CD14-positive monocyte (primary cell): ENCODE measurements at regions not wholly inside any gene's neighbourhood (a gene's known extent, or its start where the extent isn't known, plus 50 kb on each side); places are given as distances from the start of the nearest gene placed in this dataset.

Experiments
- DNase-seq, 3 donors: peaks; one replicate each; pipeline ENCODE4 v3.0.0-alpha.2; 2011 to 2022
- H2AFZ ChIP-seq: 2 replicates; pipeline ENCODE4 v1.6.0; 2012; ENCODE audit warnings: mild to moderate bottlenecking, low read depth, low read length, inconsistent platforms; ENCODE audit not compliant: insufficient read depth, poor library complexity, severe bottlenecking
- H3K27ac ChIP-seq, 2 donors: 1 replicate in 1 of 2; 2 replicates in 1 of 2; pipeline ENCODE4 v1.5.1; 2012 to 2013; ENCODE audit warnings: low read length in 2 of 2, control low read depth in 1 of 2, inconsistent platforms in 1 of 2, low read depth in 1 of 2, mild to moderate bottlenecking in 1 of 2
- H3K27me3 ChIP-seq, 2 donors: one replicate each; pipeline versions ENCODE4 v1.6.0 to v1.6.1; 2011 to 2013; ENCODE audit warnings: low read length in 2 of 2; ENCODE audit not compliant: control insufficient read depth in 2 of 2, insufficient read depth in 2 of 2
- H3K36me3 ChIP-seq, 2 donors: replicated peaks in 1 of 2; 1 replicate in 1 of 2; 2 replicates in 1 of 2; pipeline versions ENCODE4 v1.5.1 to v1.6.1; 2012 to 2013; ENCODE audit warnings: low read length in 2 of 2, control low read depth in 1 of 2, inconsistent platforms in 1 of 2, mild to moderate bottlenecking in 1 of 2; ENCODE audit not compliant: insufficient read depth in 2 of 2, control insufficient read depth in 1 of 2
- H3K4me1 ChIP-seq, 2 donors: 1 replicate in 1 of 2; 2 replicates in 1 of 2; pipeline versions ENCODE4 v1.5.1 to v1.6.1; 2012 to 2013; ENCODE audit warnings: low read length in 2 of 2, control low read depth in 1 of 2, inconsistent platforms in 1 of 2, mild to moderate bottlenecking in 1 of 2, moderate library complexity in 1 of 2; ENCODE audit not compliant: insufficient read depth in 2 of 2, control insufficient read depth in 1 of 2
- H3K4me2 ChIP-seq: replicated peaks from 2 replicates; pipeline ENCODE3; 2012; ENCODE audit warnings: low read length, moderate library complexity, mild to moderate bottlenecking; ENCODE audit not compliant: poor library complexity, severe bottlenecking; ENCODE audit errors: extremely low read depth
- H3K4me3 ChIP-seq, 3 experiments: fragments of 200-600 bp in 1 of 3; sonication (generic) in 1 of 3; replicated peaks in 1 of 3; 1 replicate in 2 of 3; 2 replicates in 1 of 3; pipeline ENCODE4 v1.5.1; 2011 to 2013; ENCODE audit warnings: low read length in 3 of 3, mild to moderate bottlenecking in 3 of 3, control low read depth in 2 of 3, low read depth in 2 of 3, inconsistent platforms in 1 of 3, moderate library complexity in 1 of 3
- H3K79me2 ChIP-seq: 2 replicates; pipeline ENCODE4 v1.6.0; 2012; ENCODE audit warnings: mild to moderate bottlenecking, control low read depth, inconsistent platforms, low read length, moderate library complexity; ENCODE audit not compliant: insufficient read depth
- H3K9ac ChIP-seq: 2 replicates; pipeline ENCODE4 v1.6.0; 2017; ENCODE audit warnings: low read length, mild to moderate bottlenecking; ENCODE audit not compliant: insufficient read depth, poor library complexity, severe bottlenecking
- H3K9me3 ChIP-seq, 2 donors: replicated peaks in 1 of 2; 1 replicate in 1 of 2; 2 replicates in 1 of 2; pipeline versions ENCODE4 v1.5.1 to v1.6.1; 2012 to 2013; ENCODE audit warnings: low read length in 2 of 2, control low read depth in 1 of 2; ENCODE audit not compliant: control insufficient read depth in 1 of 2, insufficient read depth in 1 of 2
- H4K20me1 ChIP-seq: 2 replicates; pipeline ENCODE4 v1.6.0; 2012; ENCODE audit warnings: mild to moderate bottlenecking, low read length, control low read depth, moderate library complexity; ENCODE audit not compliant: insufficient read depth
- H3K27ac Mint-ChIP-seq, 7 donors: one replicate each; pipeline ENCODE4 v1.8.0; 2020; ENCODE audit warnings: mild to moderate bottlenecking in 7 of 7, mixed read lengths in 7 of 7, moderate library complexity in 6 of 7, inconsistent platforms in 2 of 7
- H3K27me3 Mint-ChIP-seq, 3 donors: one replicate each; pipeline ENCODE4 v1.8.0; 2021 to 2022; ENCODE audit warnings: low read depth in 3 of 3, mild to moderate bottlenecking in 3 of 3, mixed read lengths in 3 of 3, moderate library complexity in 3 of 3, inconsistent platforms in 1 of 3
- H3K36me3 Mint-ChIP-seq, 2 donors: one replicate each; pipeline ENCODE4 v1.8.0; 2020; ENCODE audit warnings: mixed read lengths in 2 of 2, inconsistent platforms in 1 of 2, mild to moderate bottlenecking in 1 of 2
- H3K4me1 Mint-ChIP-seq: one replicate; pipeline ENCODE4 v1.8.0; 2020; ENCODE audit warnings: mild to moderate bottlenecking, mixed read lengths
- H3K4me3 Mint-ChIP-seq, 2 donors: one replicate each; pipeline ENCODE4 v1.8.0; 2020; ENCODE audit warnings: mild to moderate bottlenecking in 2 of 2, mixed read lengths in 2 of 2, moderate library complexity in 1 of 2
- H3K9me3 Mint-ChIP-seq, 7 donors: one replicate each; pipeline ENCODE4 v1.8.0; 2020 to 2022; ENCODE audit warnings: mixed read lengths in 7 of 7, mild to moderate bottlenecking in 6 of 7, moderate library complexity in 6 of 7, inconsistent platforms in 2 of 7
- WGBS: methylation state at CpG from one replicate; pipeline ENCODE4 v1.1.5; 2013; ENCODE audit warnings: missing lambda C conversion rate; ENCODE audit not compliant: insufficient coverage; 5-methylcytosine and 5-hydroxymethylcytosine counted together
- intact Hi-C, 2 donors: fragments of 100-400 bp; cut with micrococcal nuclease; formaldehyde crosslinking; loops; one replicate each; pipeline versions ENCODE4 v1.15.0 to v1.15.1; 2023
- TF ChIP-seq, protein P1 (sequence below): fragments of 200-600 bp; IDR thresholded peaks from one replicate; pipeline ENCODE4 v1.8.0; 2022; ENCODE audit warnings: antibody characterized with exemption, mild to moderate bottlenecking

DNA sequence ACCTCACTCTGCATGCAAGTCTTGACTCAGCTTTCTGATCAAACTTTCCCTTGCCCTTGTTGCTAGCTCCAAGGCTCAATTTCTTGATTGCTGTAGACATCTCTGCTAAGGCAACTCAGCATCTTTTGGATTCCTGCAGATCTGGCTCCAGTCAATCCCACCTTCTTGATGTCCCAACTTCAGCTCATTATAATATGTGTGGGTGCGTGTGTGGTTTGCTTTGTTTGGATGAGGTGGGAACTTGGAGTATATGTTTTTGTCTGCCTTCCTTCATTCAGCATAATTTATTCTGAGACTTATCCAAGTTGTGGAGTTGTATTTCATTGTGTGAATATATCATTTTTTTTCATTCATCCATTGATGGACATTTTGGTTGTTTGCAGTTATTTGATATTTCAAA is 364.8 kb upstream of the IGFBP3 start:
- H2AFZ ChIP-seq = no peak overlapping the region
- no peaks in the 10 kb centered on the region for H3K79me2 ChIP-seq
- no peaks in the 10 kb centered on the region for H3K36me3 ChIP-seq
- DNase-seq = no peak
- H3K4me3 ChIP-seq = no peak overlapping the region
- no peaks in the 10 kb centered on the region for H3K4me1 ChIP-seq
- intact Hi-C loops = no loop called here
- H3K27me3 ChIP-seq = no peaks in the 10 kb centered on the region
- TF ChIP-seq, protein P1, sequence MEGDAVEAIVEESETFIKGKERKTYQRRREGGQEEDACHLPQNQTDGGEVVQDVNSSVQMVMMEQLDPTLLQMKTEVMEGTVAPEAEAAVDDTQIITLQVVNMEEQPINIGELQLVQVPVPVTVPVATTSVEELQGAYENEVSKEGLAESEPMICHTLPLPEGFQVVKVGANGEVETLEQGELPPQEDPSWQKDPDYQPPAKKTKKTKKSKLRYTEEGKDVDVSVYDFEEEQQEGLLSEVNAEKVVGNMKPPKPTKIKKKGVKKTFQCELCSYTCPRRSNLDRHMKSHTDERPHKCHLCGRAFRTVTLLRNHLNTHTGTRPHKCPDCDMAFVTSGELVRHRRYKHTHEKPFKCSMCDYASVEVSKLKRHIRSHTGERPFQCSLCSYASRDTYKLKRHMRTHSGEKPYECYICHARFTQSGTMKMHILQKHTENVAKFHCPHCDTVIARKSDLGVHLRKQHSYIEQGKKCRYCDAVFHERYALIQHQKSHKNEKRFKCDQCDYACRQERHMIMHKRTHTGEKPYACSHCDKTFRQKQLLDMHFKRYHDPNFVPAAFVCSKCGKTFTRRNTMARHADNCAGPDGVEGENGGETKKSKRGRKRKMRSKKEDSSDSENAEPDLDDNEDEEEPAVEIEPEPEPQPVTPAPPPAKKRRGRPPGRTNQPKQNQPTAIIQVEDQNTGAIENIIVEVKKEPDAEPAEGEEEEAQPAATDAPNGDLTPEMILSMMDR = no peak
- no peak overlapping the region for H3K4me2 ChIP-seq
- peaks cover 0 to 1% (median 0%) of the 10 kb centered on the region in 3 donors for H3K27me3 Mint-ChIP-seq
- WGBS = no CpG with 5 or more reads among the region's 1 CpG
- no peaks in the 10 kb centered on the region for H3K4me1 Mint-ChIP-seq
- no peak overlapping the region for H3K27ac Mint-ChIP-seq
- no peaks in the 10 kb centered on the region for H3K9me3 ChIP-seq
- no peak overlapping the region for H3K4me3 Mint-ChIP-seq
- H3K36me3 Mint-ChIP-seq = no peaks in the 10 kb centered on the region
- no peaks in the 10 kb centered on the region for H4K20me1 ChIP-seq
- no peak overlapping the region for H3K9ac ChIP-seq
- H3K27ac ChIP-seq = no peak overlapping the region
- peaks cover 0 to 6% (median 5%) of the 10 kb centered on the region in 7 donors for H3K9me3 Mint-ChIP-seq

DNA sequence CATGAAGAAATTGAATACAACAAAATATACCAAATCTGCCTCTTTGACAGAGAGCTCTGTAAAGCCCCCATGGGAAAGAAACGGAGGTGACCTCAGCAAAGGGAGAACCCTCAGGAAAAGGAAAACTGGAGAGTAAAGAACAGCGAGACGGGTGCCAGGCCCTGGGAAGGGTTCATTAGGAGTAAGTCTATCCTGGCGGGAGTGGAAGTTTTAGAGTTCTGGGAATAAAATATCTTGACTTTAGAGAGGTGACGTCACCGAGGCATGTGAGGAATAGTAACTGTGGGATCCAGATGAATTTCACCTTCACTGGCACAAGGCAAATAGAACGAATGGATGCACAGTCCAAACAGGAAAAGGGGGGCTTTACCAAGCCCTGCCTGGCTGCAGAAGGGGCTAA is 362.8 kb upstream of the IGFBP3 start:
- H3K27ac Mint-ChIP-seq = peak overlapping the region in 1 of 7 donors; percentile 6
- no peak overlapping the region for H3K9ac ChIP-seq
- H3K4me3 ChIP-seq = no peak overlapping the region
- peaks cover 0 to 6% (median 5%) of the 10 kb centered on the region in 7 donors for H3K9me3 Mint-ChIP-seq
- H3K27me3 ChIP-seq = no peaks in the 10 kb centered on the region
- TF ChIP-seq, protein P1 = no peak
- no peak overlapping the region for H3K27ac ChIP-seq
- peaks cover 0 to 1% (median 1%) of the 10 kb centered on the region in 3 donors for H3K27me3 Mint-ChIP-seq
- no peaks in the 10 kb centered on the region for H3K4me1 ChIP-seq
- no peak for DNase-seq
- 76% methylated on average over 6 of the region's 7 CpGs for WGBS
- no peaks in the 10 kb centered on the region for H4K20me1 ChIP-seq
- H3K79me2 ChIP-seq = no peaks in the 10 kb centered on the region
- H3K36me3 ChIP-seq = no peaks in the 10 kb centered on the region
- no peak overlapping the region for H2AFZ ChIP-seq
- H3K4me3 Mint-ChIP-seq = no peak overlapping the region
- no peak overlapping the region for H3K4me2 ChIP-seq
- H3K4me1 Mint-ChIP-seq = no peaks in the 10 kb centered on the region
- intact Hi-C loops = no loop called here
- H3K9me3 ChIP-seq = no peaks in the 10 kb centered on the region
- H3K36me3 Mint-ChIP-seq = no peaks in the 10 kb centered on the region
